ENCODE measurements at regions not wholly inside any gene's neighbourhood (a gene's known extent, or its start where the extent isn't known, plus 50 kb on each side); places are given as distances from the start of the nearest gene placed in this dataset.

GRCh38 chr2:42895134-42895790 is 102.9 kb upstream of the HAAO start:
- no peak for DNase-seq

GRCh38 chr2:42893047-42893758 is 100.8 kb upstream of the HAAO start:
- no peak for DNase-seq

DNA sequence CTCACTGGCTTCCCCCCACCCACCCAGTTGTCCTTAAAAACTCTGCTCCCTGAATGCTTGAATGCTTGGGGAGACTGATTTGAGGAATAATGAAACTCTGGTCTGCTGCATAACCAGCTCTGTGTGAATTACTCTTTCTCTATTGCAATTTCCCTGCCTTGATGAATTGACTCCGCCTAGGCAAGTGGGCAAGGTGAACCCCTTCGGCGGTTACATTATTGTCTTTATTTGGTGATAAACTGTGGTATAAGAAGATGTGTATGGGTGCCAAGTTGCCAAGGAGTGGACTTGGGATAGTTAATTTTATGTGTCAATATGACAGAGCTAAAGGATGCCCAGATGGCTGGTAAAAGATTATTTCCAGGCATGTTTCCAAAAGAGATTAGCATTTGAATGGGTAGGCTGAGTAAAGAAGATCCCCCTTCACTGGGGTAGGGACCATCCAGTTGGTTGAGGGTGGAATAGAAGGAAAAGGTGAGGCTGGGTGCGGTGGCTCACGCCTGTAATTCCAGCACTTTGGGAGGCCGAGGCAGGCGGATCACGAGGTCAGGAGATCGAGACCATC is 98.5 kb upstream of the HAAO start:
- no peak for DNase-seq

GRCh38 chr2:42888321-42889245 is 96.2 kb upstream of the HAAO start:
- no peak for DNase-seq

DNA sequence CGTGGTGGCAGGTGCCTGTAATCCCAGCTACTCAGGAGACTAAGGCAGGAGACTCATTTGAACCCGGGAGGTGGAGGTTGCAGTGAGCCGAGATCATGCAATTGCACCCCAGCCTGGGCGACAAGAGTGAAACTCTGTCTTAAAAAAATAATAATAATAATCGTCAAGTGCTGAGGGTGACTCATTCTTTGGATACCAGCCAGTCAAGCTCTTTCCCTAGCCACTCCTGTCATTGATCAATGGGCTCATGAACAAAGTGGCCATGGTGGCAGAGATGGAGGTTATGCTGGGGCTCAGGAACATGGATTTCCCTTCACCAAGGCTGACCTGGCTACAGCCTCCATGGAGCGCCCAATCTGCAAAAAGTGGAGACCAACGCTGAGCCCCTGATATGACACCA is 94.5 kb upstream of the HAAO start:
- DNase-seq, result no peak

GRCh38 chr2:42882756-42883155 is 90.4 kb upstream of the HAAO start:
- no peak for DNase-seq

DNA sequence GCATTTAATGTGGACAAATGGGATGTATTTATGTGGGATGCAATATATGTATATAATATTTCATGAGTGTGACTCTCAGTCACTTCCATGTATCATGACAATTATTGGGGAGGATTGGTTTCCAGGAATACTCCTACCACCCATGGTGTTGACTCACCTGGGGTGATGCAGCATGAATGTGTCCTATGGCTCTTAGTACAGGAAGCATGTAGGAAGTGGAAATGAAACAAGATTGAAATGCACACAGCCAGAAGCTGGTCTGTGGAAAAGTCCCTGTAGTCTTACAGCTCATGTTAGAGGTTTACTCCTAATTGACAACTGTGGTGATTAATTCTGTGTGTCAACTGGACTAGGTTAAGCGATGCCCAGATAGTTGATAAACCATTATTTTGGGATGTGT is 89.3 kb upstream of the HAAO start:
- DNase-seq, result no peak

GRCh38 chr2:42880738-42881690 is 88.6 kb upstream of the HAAO start:
- no peak for DNase-seq

- DNase-seq, result no peak
Measured at GRCh38 chr2:42879913-42880737, 87.7 kb upstream of the HAAO start.

- DNase-seq, result no peak
Measured at GRCh38 chr2:42879121-42879705, 86.8 kb upstream of the HAAO start.

DNA sequence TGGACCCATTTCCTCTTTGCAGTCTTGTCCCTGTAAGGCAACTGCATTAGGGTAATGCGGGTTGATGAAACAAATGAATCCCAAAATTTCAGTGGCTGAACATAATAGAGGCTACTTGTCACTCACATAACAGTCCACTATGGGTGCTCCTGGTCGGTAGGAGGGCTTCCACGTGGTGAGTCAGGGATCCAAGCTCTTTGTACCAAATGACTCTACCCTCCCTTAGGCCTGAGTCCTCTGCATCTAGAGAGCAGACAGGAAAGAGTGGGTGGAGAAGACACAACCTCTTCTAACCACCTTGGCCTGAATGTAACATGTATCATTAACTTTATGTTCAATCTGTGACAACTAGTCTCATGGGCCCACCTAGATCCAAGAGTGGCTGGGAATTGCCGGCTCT is 86.2 kb upstream of the HAAO start:
- no peak for DNase-seq

DNA sequence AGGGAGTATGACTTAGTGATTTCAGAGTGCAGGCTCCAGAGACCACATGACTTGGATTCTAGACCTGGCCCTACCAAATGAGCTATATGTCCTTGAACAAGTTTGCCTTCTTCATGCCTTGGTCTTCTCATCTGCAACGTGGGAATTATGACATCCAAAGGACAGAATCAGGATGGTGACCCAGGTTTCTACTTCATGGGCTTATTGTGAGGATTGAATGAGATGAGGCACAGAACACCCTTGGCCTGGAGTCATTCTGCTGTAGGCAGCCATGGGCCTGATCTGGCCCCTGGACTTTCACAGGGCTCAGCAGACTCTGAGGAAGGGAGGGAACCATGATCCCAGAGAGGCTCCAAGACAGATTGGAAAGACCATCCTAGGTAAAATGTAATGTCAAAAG is 85.6 kb upstream of the HAAO start:
- DNase-seq, result no peak

- no peak for DNase-seq
Measured at GRCh38 chr2:42877511-42877910, 85.1 kb upstream of the HAAO start.

GRCh38 chr2:42876326-42876751 is 84.0 kb upstream of the HAAO start:
- peak; percentile 92 for DNase-seq

DNA sequence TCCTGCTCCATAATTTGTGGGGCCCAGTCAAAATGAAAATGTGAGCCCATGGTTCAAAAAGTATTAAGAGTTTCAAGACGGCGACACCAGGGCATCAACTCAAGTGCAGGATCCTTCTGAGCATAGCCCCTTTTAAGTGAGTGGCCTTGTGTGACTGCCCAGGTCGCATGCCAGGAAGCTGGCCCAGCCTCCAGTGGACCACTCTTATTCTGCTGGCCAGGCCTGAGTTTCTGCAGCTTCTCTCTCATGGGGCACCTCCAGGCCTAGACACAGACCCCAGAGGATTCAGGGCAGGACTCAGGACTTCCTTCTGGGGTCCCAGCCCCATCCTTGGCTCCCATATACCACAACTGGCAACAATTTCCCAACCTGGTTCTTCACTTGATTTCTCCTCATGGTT is 83.5 kb upstream of the HAAO start:
- DNase-seq, result no peak

DNA sequence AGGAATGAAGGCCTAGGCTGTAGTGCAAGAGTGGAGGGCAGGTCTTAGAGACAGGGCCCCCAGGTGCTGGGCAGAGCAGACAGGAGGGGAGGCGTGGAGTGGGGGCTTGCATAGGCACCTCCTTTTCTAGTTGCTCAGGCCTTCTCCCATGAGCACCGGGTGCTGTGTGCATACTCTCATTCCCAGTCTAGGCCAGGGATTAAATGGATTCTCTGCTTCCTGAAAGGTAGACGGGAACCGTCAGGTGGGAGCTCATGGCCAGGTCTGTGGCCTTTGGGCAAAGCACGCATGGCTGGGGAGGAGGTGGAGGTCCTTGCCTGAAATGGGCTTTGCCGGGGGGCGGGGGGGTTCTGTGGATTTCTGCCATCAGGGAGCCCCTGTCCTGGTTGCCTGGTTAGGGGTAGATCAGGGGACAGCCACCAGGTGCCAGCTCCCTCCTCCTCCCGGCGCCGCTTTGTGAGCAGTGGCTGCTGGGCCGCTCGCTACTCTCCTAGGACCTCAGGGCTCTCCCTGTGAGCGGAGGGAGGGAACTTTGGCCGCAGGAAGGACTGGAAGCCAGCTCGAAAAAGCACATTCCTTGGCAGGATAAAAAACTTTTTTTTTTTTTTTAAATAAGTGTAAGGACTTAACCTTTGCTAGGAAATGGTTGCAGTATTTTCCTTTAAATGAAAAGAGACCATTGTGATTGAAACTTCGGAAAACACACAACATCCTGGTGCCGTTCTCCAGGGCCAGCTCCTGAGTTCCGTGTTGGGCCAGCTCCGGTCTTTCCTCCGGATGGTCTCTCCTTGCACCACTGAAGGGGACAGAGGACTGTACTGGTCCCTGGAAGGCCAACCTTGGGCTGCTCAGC is 82.8 kb upstream of the HAAO start:
- peak; percentile 38 for DNase-seq

DNA sequence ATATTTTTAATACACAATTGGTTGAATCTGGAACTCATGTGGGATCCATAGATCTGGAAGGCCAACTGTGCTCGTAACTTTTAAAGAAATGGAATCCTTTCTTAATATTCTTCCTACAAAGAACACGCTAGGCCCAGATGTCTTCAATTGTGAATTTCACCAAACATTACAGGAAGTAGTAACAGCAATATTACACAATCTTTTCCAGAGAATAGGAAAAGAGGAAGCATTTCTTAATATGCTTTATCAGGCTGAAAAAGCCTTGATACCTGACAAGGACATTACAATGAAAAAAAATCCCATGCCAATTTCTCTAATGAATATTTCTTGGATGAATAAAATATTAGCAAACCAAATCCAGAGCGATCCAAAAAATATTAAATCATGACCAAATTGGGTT is 80.3 kb upstream of the HAAO start:
- peak; percentile 89 for DNase-seq

DNA sequence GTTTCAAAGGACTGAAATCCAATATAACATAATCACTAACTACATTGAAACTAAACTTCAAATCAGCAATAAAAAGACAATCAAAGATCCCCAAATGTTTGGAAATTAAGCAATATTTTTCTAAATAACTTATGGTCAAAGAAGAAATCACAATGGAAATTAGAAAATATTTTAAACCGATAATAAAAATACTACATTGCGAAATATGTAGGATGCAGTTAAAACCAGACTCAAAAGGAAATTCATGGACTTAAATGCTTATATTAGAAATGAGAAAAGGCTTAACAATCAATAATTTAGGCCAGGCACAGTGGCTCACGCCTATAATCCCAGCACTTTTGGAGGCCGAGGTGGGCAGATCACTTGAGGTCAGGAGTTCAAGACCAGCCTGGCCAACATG is 79.0 kb upstream of the HAAO start:
- no peak for DNase-seq

- no peak for DNase-seq
Measured at GRCh38 chr2:42868874-42869273, 76.5 kb upstream of the HAAO start.

Measured in skin of body (tissue), 1 donor.